OCI-LY7 (cell line): ENCODE measurements at regions not wholly inside any gene's neighbourhood (a gene's known extent, or its start where the extent isn't known, plus 50 kb on each side); places are given as distances from the start of the nearest gene placed in this dataset.

ENCODE experiments used
- BruUV-seq: library from RNA; stranded (reverse); fragments of 400-500 nt; replicated peaks from 2 replicates; lab custom pipeline; 2021; lab: Mats Ljungman, UMichigan
- CTCF ChIA-PET: fragments of 300-600 bp; sonication (Branson Sonifier 250); formaldehyde crosslinking; loops from one replicate; lab custom pipeline; 2022; ENCODE audit warnings: antibody characterized with exemption; ENCODE audit not compliant: unreplicated experiment; lab: Charles Lee
- POLR2A ChIA-PET: fragments of 300-600 bp; sonication (Branson Sonifier 250); formaldehyde crosslinking; loops from one replicate; lab custom pipeline; 2022; ENCODE audit warnings: antibody characterized with exemption; lab: Charles Lee
- DNase-seq: peaks from one replicate; pipeline ENCODE4 v3.0.0-alpha.2; 2015; ENCODE audit warnings: low spot score
- H2AFZ ChIP-seq: fragments of 200-600 bp; sonication (generic), shearing (Covaris generic); 2 replicates; pipeline ENCODE4 v1.6.1; 2014; ENCODE audit warnings: mild to moderate bottlenecking, antibody characterized with exemption, low read length, moderate library complexity
- H3K27ac ChIP-seq: fragments of 200-600 bp; sonication (generic); 2 replicates; pipeline ENCODE4 v1.5.1; 2014; ENCODE audit warnings: mixed run types, low read depth, mild to moderate bottlenecking, moderate library complexity, low read length, inconsistent platforms; ENCODE audit not compliant: poor library complexity, severe bottlenecking
- H3K36me3 ChIP-seq: fragments of 200-600 bp; sonication (generic); 2 replicates; pipeline ENCODE4 v1.6.1; 2014; ENCODE audit warnings: mild to moderate bottlenecking, antibody characterized with exemption, low read length, moderate library complexity, mixed read lengths; ENCODE audit not compliant: insufficient read depth
- H3K4me1 ChIP-seq: fragments of 200-600 bp; sonication (generic); 2 replicates; pipeline ENCODE4 v1.5.1; 2014; ENCODE audit warnings: mild to moderate bottlenecking, low read length; ENCODE audit not compliant: insufficient read depth, poor library complexity, severe bottlenecking
- H3K4me2 ChIP-seq: fragments of 200-600 bp; sonication (generic); 2 replicates; pipeline ENCODE4 v1.6.1; 2014; ENCODE audit warnings: mild to moderate bottlenecking, low read length
- H3K4me3 ChIP-seq: fragments of 200-600 bp; sonication (generic); 2 replicates; pipeline ENCODE4 v1.5.1; 2014; ENCODE audit warnings: mild to moderate bottlenecking, low read depth, low read length; ENCODE audit not compliant: poor library complexity, severe bottlenecking
- H3K79me2 ChIP-seq: fragments of 200-600 bp; sonication (generic); 2 replicates; pipeline ENCODE4 v1.6.1; 2016; ENCODE audit warnings: low read depth, mild to moderate bottlenecking, low read length, moderate library complexity, mixed read lengths; ENCODE audit not compliant: insufficient read depth
- H3K9me2 ChIP-seq: fragments of 200-600 bp; sonication (generic); 2 replicates; pipeline ENCODE4 v1.6.1; 2016; ENCODE audit warnings: mild to moderate bottlenecking, low read length, mixed read lengths; ENCODE audit not compliant: insufficient read depth
- H3K9me3 ChIP-seq: fragments of 200-600 bp; sonication (generic); 2 replicates; pipeline ENCODE4 v1.6.1; 2014; ENCODE audit warnings: mild to moderate bottlenecking, mixed run types, low read length, mixed read lengths
- H4K20me1 ChIP-seq: fragments of 200-600 bp; sonication (generic); 2 replicates; pipeline ENCODE4 v1.6.1; 2014; ENCODE audit warnings: mild to moderate bottlenecking, antibody characterized with exemption, low read length, moderate library complexity, mixed read lengths; ENCODE audit not compliant: insufficient read depth
- CTCF ChIP-seq: fragments of 200-600 bp; sonication (generic); conservative IDR thresholded peaks from 2 replicates; pipeline ENCODE4 v1.5.1; 2014; ENCODE audit warnings: mild to moderate bottlenecking, antibody characterized with exemption, low read length, moderate library complexity, mixed read lengths
- EZH2phosphoT487 ChIP-seq: fragments of 200-600 bp; sonication (generic); IDR thresholded peaks from 2 replicates; pipeline ENCODE4 v1.6.1; 2018; ENCODE audit warnings: low read depth, borderline replicate concordance, mild to moderate bottlenecking, mixed run types, antibody characterized with exemption, low read length, moderate library complexity, mixed read lengths
- intact Hi-C: fragments of 100-400 bp; cut with micrococcal nuclease; formaldehyde crosslinking; loops from one replicate; pipeline ENCODE4 v1.10.0; 2022; ENCODE audit not compliant: unreplicated experiment

- Histone ChIP-seq H3K79me2 (no peaks in the 10 kb centered on the region), H3K36me3 (no peaks in the 10 kb centered on the region), H4K20me1 (no peaks in the 10 kb centered on the region), H2AFZ (no peak overlapping the region), H3K9me2 (no peaks in the 10 kb centered on the region), H3K4me1 (no peaks in the 10 kb centered on the region), H3K4me2 (no peak overlapping the region), H3K27ac (no peak overlapping the region), H3K4me3 (no peak overlapping the region), H3K9me3 (no peaks in the 10 kb centered on the region)
- intact Hi-C loops, result no loop called here
- BruUV-seq, result no TSS peak
- no peak for TF ChIP-seq CTCF
- TF ChIP-seq EZH2phosphoT487, result no peak
- ChIA-PET CTCF (no interaction called here), POLR2A (no interaction called here)
- no peak for DNase-seq
Observed at GRCh38 chr13:44860454-44860853, 128.8 kb downstream of the NUFIP1 start.

DNA sequence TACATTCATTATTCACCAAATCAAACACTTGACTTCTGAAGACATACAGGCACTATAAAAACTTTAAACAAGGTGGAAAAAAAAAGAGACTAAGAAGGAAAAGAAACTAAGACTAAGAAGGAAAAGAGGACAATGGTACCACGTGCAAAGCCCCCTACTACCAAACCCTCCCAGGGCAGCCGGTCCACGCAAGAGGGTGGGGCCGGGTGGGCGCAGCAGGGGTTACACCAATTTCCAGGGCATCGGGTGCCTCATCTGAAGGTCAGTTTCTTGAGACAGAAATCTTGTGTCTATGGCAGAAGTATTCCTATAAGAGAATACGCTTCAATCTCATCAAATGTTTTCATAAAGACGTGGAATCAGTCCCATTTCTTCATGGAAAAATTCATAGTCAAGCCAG, 131.5 kb downstream of the NUFIP1 start:
- Histone ChIP-seq H2AFZ (no peak overlapping the region), H3K9me2 (no peaks in the 10 kb centered on the region), H3K27ac (no peak overlapping the region), H3K36me3 (no peaks in the 10 kb centered on the region), H3K79me2 (no peaks in the 10 kb centered on the region), H3K4me1 (no peaks in the 10 kb centered on the region), H3K9me3 (no peaks in the 10 kb centered on the region), H3K4me3 (no peak overlapping the region), H4K20me1 (no peaks in the 10 kb centered on the region), H3K4me2 (no peak overlapping the region)
- BruUV-seq, result no TSS peak
- intact Hi-C loops, result no loop called here
- TF ChIP-seq EZH2phosphoT487, result no peak
- no peak for TF ChIP-seq CTCF
- ChIA-PET POLR2A (no interaction called here), CTCF (no interaction called here)
- DNase-seq, result no peak

GRCh38 chr13:44857061-44857460, 132.2 kb downstream of the NUFIP1 start:
- no peaks in the 10 kb centered on the region for H3K9me2 ChIP-seq
- H4K20me1 ChIP-seq, result no peaks in the 10 kb centered on the region
- H3K4me2 ChIP-seq, result no peak overlapping the region
- no peak overlapping the region for H2AFZ ChIP-seq
- DNase-seq, result no peak
- intact Hi-C loops, result no loop called here
- ChIA-PET POLR2A (no interaction called here), CTCF (no interaction called here)
- no peaks in the 10 kb centered on the region for H3K79me2 ChIP-seq
- H3K4me1 ChIP-seq, result no peaks in the 10 kb centered on the region
- no peak overlapping the region for H3K27ac ChIP-seq
- H3K36me3 ChIP-seq, result no peaks in the 10 kb centered on the region
- TF ChIP-seq CTCF (no peak), EZH2phosphoT487 (no peak)
- no TSS peak for BruUV-seq
- no peaks in the 10 kb centered on the region for H3K9me3 ChIP-seq
- H3K4me3 ChIP-seq, result no peak overlapping the region
